ENCODE measurements at regions not wholly inside any gene's neighbourhood (a gene's known extent, or its start where the extent isn't known, plus 50 kb on each side); places are given as distances from the start of the nearest gene placed in this dataset.
A peak's percentile ranks its signal among the peaks of the same experiment; 100 is the strongest.

- Histone ChIP-seq H3K36me3 (no peaks in the 10 kb centered on the region), H3K4me3 (no peak overlapping the region), H3K9me3 (no peaks in the 10 kb centered on the region), H3K4me1 (no peaks in the 10 kb centered on the region), H3K27ac (no peak overlapping the region), H3K27me3 (no peaks in the 10 kb centered on the region)
- TF ChIP-seq POLR2A (IDR thresholded peaks at IDR 0.05) (no peak), CTCF (IDR thresholded peaks at IDR 0.05) (no peak), POLR2AphosphoS5 (IDR thresholded peaks at IDR 0.05) (no peak)
- DNase-seq (ENCODE audit: low spot score in 2 of 2) = no peak
- intact Hi-C loops (cut with DNase I; ENCODE audit: low total_unique reads) = loop anchor here (2.0 kb wide), 1 partner anchor 60 kb away; no protein-coding TSS in a partner anchor
Observed at GRCh38 chr12:75852956-75853355, 178.6 kb downstream of the PHLDA1 start.

- Histone ChIP-seq H3K27ac (no peak overlapping the region), H3K36me3 (no peaks in the 10 kb centered on the region), H3K9me3 (no peaks in the 10 kb centered on the region), H3K4me3 (no peak overlapping the region), H3K4me1 (no peaks in the 10 kb centered on the region), H3K27me3 (no peaks in the 10 kb centered on the region)
- TF ChIP-seq CTCF (IDR thresholded peaks at IDR 0.05) = no peak
- TF ChIP-seq POLR2AphosphoS5 (IDR thresholded peaks at IDR 0.05) = no peak
- no peak for TF ChIP-seq POLR2A (IDR thresholded peaks at IDR 0.05)
- intact Hi-C loops (cut with DNase I; ENCODE audit: low total_unique reads) = loop anchor here (2.0 kb wide), 1 partner anchor 61 kb away; no protein-coding TSS in a partner anchor
- DNase-seq (ENCODE audit: low spot score in 2 of 2) = no peak
Observed at GRCh38 chr12:75852143-75852542, 179.4 kb downstream of the PHLDA1 start.

GRCh38 chr12:75850721-75851462 is 180.7 kb downstream of the PHLDA1 start:
- Histone ChIP-seq H3K36me3 (no peaks in the 10 kb centered on the region), H3K27ac (no peak overlapping the region), H3K9me3 (no peaks in the 10 kb centered on the region), H3K27me3 (no peaks in the 10 kb centered on the region), H3K4me3 (no peak overlapping the region), H3K4me1 (no peaks in the 10 kb centered on the region)
- DNase-seq (ENCODE audit: low spot score in 2 of 2) = no peak
- intact Hi-C loops (cut with DNase I; ENCODE audit: low total_unique reads) = no loop called here
- TF ChIP-seq POLR2A (IDR thresholded peaks at IDR 0.05) = no peak
- TF ChIP-seq POLR2AphosphoS5 (IDR thresholded peaks at IDR 0.05) = no peak
- no peak for TF ChIP-seq CTCF (IDR thresholded peaks at IDR 0.05)

- H3K4me3 ChIP-seq = no peak overlapping the region
- H3K27me3 ChIP-seq = no peaks in the 10 kb centered on the region
- DNase-seq (ENCODE audit: low spot score in 2 of 2) = no peak
- TF ChIP-seq CTCF (IDR thresholded peaks at IDR 0.05) (no peak), POLR2A (IDR thresholded peaks at IDR 0.05) (no peak), POLR2AphosphoS5 (IDR thresholded peaks at IDR 0.05) (no peak)
- intact Hi-C loops (cut with DNase I; ENCODE audit: low total_unique reads) = no loop called here
- H3K27ac ChIP-seq = peak overlapping the region in 1 of 2 donors; percentile 3
- no peaks in the 10 kb centered on the region for H3K4me1 ChIP-seq
- no peaks in the 10 kb centered on the region for H3K9me3 ChIP-seq
- H3K36me3 ChIP-seq = no peaks in the 10 kb centered on the region
Observed at GRCh38 chr12:75848961-75849360, 182.6 kb downstream of the PHLDA1 start.

- Histone ChIP-seq H3K9me3 (no peaks in the 10 kb centered on the region), H3K4me1 (no peaks in the 10 kb centered on the region), H3K36me3 (no peaks in the 10 kb centered on the region), H3K4me3 (no peak overlapping the region), H3K27ac (peak overlapping the region; percentile 3 to 62), H3K27me3 (no peaks in the 10 kb centered on the region)
- no peak for DNase-seq (ENCODE audit: low spot score in 2 of 2)
- TF ChIP-seq POLR2A (IDR thresholded peaks at IDR 0.05) = no peak
- no peak for TF ChIP-seq POLR2AphosphoS5 (IDR thresholded peaks at IDR 0.05)
- no peak for TF ChIP-seq CTCF (IDR thresholded peaks at IDR 0.05)
- intact Hi-C loops (cut with DNase I; ENCODE audit: low total_unique reads) = no loop called here
Observed at GRCh38 chr12:75848431-75848925, 183.1 kb downstream of the PHLDA1 start.

All from breast epithelium (tissue), 4 donors.